ENCODE measurements at regions not wholly inside any gene's neighbourhood (a gene's known extent, or its start where the extent isn't known, plus 50 kb on each side); places are given as distances from the start of the nearest gene placed in this dataset.
A peak's percentile ranks its signal among the peaks of the same experiment; 100 is the strongest.
"Not testable (repeated sequence)": the region's sequence is repeated elsewhere in the genome, so short reads cannot be mapped to it uniquely, and the experiment has no call there.

DNA sequence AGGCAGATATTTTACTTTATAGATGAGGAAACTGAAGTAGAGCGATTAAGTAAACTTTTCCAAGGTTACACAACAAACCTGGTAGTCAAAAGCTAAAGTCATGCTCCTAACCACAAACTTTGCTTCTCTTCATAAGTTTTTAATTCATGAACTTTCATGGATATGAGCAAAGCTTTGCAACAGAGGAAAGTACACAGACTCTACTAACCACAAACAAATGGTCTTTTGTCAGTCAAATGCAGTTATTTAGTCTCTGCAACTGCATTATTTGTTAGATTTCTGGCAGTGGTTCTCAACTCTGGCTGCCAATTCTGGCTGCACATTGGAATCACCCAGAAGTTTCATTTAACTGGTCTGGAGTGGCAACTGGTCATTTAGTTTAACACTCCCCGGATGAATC is 140.6 kb upstream of the TMEM168 start:
- DNase-seq = no peak

DNA sequence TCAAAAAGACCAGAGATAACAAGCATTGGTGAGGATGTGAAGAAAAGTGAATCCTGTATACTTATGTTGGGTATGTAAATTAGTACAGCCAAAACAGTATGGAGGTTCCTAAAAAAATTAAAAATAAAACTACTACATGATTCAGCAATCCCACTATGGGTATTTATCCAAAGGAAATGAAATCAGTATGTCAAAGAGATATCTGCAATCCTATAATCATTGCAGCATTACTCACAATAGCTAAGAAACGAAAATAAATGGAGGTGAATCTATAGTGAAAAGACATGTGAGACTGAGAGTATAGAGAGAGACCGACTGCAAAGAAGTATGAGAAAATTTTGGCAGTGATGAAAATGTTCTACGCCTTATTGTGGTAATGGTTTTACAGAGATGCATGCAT is 139.2 kb upstream of the TMEM168 start:
- no peak for DNase-seq

GRCh38 chr7:112926018-112926417 is 135.8 kb upstream of the TMEM168 start:
- no peak for DNase-seq

- DNase-seq = not testable (repeated sequence)
These were observed 132.4 kb upstream of the TMEM168 start for GRCh38 chr7:112922546-112922945.

- DNase-seq = not testable (repeated sequence)
These were observed 126.2 kb upstream of the TMEM168 start for GRCh38 chr7:112916431-112916830.

- DNase-seq = no peak
These were observed 117.9 kb upstream of the TMEM168 start for GRCh38 chr7:112908086-112908485.

GRCh38 chr7:112907658-112908057 is 117.5 kb upstream of the TMEM168 start:
- DNase-seq = no peak

DNA sequence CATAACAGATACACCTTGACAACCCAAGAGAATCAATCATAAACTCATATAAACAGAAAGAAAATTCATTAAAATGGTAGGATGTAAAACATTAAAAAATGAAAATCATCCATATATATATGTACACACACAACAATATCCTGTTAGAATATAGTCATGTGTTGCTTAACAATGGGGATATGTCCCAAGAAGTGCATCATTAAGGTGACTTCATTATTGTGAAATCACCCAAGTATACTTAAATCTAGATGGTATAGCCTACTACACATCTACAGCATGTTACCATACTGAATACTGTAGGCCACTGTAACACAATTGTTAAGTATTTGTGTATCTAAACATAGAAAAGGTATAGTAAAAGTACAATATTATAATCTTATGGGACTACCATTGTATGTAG is 115.8 kb upstream of the TMEM168 start:
- DNase-seq = no peak

DNA sequence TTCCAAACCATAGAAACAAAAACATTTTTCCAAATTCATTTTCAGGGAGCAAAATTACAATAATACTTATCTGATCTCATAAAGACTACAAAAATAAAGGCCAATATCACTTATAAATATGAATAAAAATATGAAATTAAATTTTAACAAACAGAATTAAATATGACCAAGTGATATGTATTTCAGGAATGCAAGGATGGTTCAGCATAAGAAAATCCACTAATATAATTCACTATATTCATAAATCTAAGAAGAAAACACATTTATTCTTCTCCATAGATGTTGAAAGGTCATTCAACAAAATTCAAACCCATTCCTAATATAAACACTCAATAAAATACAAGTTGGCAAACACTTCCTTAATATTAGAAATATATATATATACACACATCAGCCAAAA is 115.2 kb upstream of the TMEM168 start:
- DNase-seq = no peak

DNA sequence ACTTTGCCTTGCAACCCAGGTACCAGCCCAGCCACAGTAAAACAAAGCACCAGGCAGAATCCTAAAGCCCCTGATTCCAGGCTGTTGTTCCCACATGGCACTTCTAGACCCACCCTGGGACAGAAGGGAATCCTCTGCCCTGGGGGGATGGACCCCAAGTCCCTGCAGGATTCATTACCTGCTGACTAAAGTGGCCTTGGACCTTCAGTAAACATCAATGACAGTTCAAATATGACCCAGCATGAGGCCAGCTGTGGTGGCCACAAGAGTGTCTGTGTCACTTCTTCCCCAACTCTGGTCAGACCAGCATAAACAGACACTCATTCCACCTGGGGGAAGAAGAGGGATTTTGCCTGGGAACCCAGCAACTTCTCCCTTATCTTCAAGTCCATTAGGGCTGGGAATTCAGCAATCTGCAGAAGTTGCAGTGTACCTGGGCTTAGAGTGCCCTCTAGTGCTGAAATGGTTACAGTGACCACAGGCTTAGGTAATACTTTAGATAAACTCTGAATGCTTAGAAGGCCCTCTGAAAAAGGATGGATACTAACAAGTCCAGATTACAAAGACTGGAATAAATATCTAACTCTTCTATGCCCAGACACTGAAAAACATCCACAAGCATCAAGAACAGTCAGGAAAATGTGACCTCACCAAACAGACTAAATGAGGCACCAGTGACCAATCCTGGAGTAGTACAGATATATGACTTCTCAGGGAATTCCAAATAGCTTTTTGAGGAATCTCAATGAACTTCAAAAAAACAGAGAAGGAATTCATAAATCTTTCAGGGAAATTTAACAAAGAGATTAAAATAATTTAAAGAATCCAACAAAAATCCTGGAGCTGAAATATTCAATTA is 108.5 kb upstream of the TMEM168 start:
- DNase-seq = peak; percentile 25 to 45

GRCh38 chr7:112897839-112898431 is 107.7 kb upstream of the TMEM168 start:
- no peak for DNase-seq

DNA sequence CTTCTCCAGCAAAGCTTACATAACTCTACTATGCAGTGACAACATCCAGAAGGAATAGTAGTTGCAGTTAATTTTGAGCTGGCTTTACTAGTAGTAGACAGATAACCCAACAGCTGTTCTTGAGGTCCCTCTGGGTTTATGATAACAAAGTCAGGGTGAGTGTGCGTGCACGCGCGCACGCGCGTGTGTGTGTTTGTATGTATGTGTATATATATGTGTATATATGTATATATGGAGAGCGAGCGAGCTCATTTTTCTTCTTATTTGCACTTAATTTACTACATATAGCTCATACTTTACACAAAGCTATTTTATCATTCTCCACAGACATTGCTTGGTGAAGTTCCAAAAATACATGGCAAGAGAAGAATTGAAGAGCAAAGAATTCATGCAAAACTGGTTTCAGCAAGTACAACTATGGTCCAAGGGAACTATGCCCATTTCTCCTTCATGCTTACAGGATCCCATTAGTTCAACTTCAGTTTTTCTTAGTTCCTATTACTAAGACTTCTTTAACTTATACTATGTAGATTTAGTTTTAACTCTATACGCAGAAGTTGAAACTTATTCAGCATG is 105.9 kb upstream of the TMEM168 start:
- DNase-seq = no peak

GRCh38 chr7:112892263-112892662 is 102.1 kb upstream of the TMEM168 start:
- DNase-seq = no peak

- no peak for DNase-seq
These were observed 101.5 kb upstream of the TMEM168 start for GRCh38 chr7:112891698-112892097.

- DNase-seq = no peak
These were observed 99.7 kb upstream of the TMEM168 start for GRCh38 chr7:112889834-112890438.

DNA sequence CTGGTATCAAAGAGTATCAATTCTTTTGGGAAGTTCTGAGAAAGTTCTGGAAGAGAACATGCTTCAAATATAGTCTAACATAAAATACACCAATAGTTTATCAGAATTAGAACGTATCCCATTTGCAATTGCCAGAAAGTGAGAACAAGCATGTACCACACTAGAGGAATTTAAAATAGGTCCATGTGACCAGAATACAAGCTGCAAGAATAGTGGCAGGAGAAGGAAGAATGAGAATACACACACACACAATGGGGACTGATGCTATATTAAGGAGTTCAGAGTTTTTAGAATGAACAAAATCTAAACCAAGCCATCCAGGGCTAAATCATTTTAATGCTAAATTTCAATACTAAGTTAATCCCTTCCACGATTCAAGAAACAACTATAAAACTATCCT is 99.1 kb upstream of the TMEM168 start:
- no peak for DNase-seq

DNA sequence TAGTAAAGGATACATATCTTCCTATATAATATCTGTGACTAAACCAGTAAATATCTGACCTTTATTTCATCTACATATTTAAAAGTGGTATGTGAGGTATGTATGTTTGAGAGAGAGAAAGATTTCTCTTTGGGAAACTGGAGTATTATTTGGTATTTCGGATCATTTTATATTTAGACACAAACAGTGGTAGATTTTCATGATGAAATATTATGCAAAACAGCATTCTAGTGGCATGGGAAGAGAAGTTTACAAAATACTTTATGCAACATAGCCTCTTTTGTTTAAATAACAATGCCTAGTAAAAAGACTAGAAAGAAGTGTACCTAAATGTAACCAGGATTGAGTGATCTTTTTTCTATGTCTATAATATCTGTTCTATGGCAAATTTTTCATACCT is 98.6 kb upstream of the TMEM168 start:
- DNase-seq = no peak

DNA sequence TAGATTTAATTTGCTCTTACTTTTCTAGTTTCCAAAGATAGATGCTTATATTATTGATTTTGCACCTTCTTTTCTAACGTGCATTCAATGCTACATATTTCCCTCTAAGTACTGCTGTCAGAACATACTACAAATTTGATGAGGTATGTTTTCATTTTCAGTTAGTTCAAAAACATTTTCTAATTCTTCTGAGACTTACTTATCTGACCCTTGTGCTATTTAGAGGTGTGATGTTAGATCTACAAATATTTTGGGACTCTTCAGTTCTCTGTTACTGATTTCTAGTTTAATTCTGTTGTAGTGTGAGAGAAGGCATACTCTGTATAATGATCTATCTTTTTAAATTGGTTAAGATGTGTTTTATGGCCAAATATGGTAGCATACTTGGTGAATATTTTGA is 97.8 kb upstream of the TMEM168 start:
- no peak for DNase-seq

- no peak for DNase-seq
These were observed 97.1 kb upstream of the TMEM168 start for GRCh38 chr7:112887337-112887736.

DNA sequence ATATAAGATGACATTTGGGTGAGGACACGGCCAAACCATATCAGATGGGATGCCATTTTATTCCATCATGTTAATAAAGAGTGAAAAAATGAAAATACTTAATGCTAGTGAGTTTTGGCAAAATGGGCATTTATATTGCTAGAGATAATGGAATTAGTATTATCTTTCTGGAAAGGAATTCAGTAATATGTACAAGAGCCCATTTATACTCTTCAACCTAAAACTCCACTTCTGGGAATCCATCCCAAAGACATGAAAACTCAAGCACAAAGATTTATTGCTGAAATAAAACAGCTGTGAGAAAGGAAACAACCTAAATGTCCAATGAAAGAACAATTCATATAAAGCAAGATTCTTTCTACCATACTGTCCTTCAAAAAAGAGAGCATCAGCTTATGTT is 96.0 kb upstream of the TMEM168 start:
- DNase-seq = no peak

DNA sequence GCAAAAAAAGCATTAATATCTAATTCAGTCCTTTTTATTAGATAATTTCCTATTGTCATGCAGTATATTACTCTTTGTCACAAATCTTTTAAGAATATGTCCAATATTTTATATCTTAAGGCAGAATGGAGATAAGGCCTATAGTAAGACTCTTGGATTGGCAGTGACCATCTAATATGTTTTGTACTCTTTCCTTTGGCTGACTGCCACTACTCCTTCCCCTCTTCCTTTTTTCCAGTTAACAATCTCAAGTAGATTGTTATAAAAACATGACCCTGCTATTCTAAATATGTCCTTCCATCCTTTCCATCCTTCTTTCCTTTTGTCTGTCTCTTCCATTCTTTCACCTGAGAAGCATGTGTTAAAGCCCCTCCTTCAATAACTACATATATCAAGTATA is 92.8 kb upstream of the TMEM168 start:
- no peak for DNase-seq

DNA sequence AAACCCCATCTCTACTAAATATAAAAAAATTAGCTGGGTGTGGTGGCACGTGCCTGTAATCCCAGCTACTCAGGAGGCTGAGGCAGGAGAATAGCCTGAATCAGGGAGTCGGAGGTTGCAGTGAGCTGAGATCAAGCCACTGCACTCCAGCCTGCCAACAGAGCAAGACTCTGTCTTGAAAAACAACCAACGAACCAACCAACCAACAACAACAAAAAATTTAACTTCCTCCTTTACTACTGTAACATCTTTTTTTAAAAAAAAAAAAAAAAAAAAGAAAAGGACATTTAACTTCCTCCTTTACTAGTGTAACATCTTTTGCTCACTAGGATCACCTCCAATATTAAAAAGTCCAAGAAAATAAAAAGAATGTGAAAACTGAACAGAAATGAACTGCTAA is 92.3 kb upstream of the TMEM168 start:
- DNase-seq = no peak

GRCh38 chr7:112882022-112882421 is 91.8 kb upstream of the TMEM168 start:
- DNase-seq = no peak
